ENCODE measurements at regions not wholly inside any gene's neighbourhood (a gene's known extent, or its start where the extent isn't known, plus 50 kb on each side); places are given as distances from the start of the nearest gene placed in this dataset.

DNA sequence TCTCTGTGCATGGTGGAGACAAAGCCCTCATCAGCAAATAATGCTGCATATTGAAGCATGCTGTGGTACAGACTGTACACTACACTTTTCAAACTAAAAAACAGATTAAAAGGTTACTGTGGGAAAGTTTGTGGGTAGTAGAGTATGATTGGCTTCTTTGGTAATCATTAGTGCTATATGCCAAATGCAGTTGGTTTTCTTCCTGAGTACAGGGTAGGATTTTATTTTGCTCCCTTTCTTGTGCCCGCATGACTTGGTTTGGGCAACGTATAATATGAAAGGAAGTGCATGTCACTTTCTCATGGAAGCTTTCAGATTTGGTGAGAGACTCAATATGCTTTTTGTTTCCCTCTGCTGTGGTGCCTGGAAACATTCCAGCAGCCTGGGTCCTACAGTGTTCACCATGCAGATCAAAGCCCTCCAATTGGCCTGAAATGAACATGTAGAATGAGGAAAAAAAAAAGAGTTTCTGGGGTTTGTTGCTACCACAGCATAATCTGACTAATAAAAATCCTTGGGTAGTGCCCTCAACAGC is 270.7 kb upstream of the ADGRB3 start:
- DNase-seq (ENCODE audit: low read depth), result no peak
- Histone ChIP-seq H3K4me3 (ENCODE audit: low read depth, low read length) (no peak overlapping the region), H3K27me3 (ENCODE audit: control insufficient read depth, insufficient read depth, low read length) (no peaks in the 10 kb centered on the region), H3K36me3 (ENCODE audit: control insufficient read depth, insufficient read depth, low read length) (no peaks in the 10 kb centered on the region)
- TF ChIP-seq, protein P1, sequence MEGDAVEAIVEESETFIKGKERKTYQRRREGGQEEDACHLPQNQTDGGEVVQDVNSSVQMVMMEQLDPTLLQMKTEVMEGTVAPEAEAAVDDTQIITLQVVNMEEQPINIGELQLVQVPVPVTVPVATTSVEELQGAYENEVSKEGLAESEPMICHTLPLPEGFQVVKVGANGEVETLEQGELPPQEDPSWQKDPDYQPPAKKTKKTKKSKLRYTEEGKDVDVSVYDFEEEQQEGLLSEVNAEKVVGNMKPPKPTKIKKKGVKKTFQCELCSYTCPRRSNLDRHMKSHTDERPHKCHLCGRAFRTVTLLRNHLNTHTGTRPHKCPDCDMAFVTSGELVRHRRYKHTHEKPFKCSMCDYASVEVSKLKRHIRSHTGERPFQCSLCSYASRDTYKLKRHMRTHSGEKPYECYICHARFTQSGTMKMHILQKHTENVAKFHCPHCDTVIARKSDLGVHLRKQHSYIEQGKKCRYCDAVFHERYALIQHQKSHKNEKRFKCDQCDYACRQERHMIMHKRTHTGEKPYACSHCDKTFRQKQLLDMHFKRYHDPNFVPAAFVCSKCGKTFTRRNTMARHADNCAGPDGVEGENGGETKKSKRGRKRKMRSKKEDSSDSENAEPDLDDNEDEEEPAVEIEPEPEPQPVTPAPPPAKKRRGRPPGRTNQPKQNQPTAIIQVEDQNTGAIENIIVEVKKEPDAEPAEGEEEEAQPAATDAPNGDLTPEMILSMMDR (IDR thresholded peaks at IDR 0.05; ENCODE audit: insufficient read depth, low read depth, low read length), result no peak
- ChIA-PET CTCF (interaction anchor here (0.7 kb wide), 1 partner anchor 1319 kb away, joined by 3 read pairs; no protein-coding TSS in a partner anchor), POLR2A (no interaction called here)

DNA sequence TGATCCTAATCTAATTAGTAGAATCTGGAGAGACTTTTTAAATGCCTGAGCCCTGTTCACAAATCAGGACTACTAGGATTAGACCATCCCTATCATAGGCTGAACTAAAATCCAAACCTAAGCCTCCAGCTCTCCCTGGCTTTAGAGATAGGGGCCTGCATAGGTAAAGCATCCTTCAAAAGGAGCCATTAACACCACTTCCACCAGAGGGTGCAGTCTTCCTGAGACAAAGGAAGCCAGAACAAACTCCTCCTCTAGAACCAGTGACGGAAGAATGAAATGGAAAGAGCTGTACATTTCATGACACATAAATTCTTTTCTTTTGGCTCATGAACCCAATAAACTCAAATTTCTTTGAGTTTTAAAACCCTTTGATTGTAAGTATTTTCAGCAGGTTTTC is 291.2 kb upstream of the ADGRB3 start:
- POLR2A ChIA-PET, result no interaction called here
- no peak for DNase-seq (ENCODE audit: low read depth)

GRCh38 chr6:68342286-68342685 is 292.8 kb upstream of the ADGRB3 start:
- no peaks in the 10 kb centered on the region for H3K27me3 ChIP-seq (ENCODE audit: control insufficient read depth, insufficient read depth, low read length)
- ChIA-PET POLR2A (no interaction called here), CTCF (interaction anchor here (1.0 kb wide), 1 partner anchor 14 kb away, joined by 3 read pairs; no protein-coding TSS in a partner anchor)
- TF ChIP-seq, protein P1 (IDR thresholded peaks at IDR 0.05; ENCODE audit: insufficient read depth, low read depth, low read length), result no peak
- H3K4me3 ChIP-seq (ENCODE audit: low read depth, low read length), result no peak overlapping the region
- no peaks in the 10 kb centered on the region for H3K36me3 ChIP-seq (ENCODE audit: control insufficient read depth, insufficient read depth, low read length)
- DNase-seq (ENCODE audit: low read depth), result no peak

More for the DNA sequence above, 291.2 kb upstream of the ADGRB3 start:
- Histone ChIP-seq H3K36me3 (ENCODE audit: control insufficient read depth, insufficient read depth, low read length) (no peaks in the 10 kb centered on the region), H3K27me3 (ENCODE audit: control insufficient read depth, insufficient read depth, low read length) (no peaks in the 10 kb centered on the region), H3K4me3 (ENCODE audit: low read depth, low read length) (no peak overlapping the region)
- CTCF ChIA-PET, result no interaction called here
- TF ChIP-seq, protein P1 (IDR thresholded peaks at IDR 0.05; ENCODE audit: insufficient read depth, low read depth, low read length), result no peak

GRCh38 chr6:68339488-68340131 is 295.5 kb upstream of the ADGRB3 start:
- H3K4me3 ChIP-seq (ENCODE audit: low read depth, low read length), result no peak overlapping the region
- POLR2A ChIA-PET, result no interaction called here
- no peaks in the 10 kb centered on the region for H3K27me3 ChIP-seq (ENCODE audit: control insufficient read depth, insufficient read depth, low read length)
- CTCF ChIA-PET, result no interaction called here
- TF ChIP-seq, protein P1 (IDR thresholded peaks at IDR 0.05; ENCODE audit: insufficient read depth, low read depth, low read length), result no peak
- no peak for DNase-seq (ENCODE audit: low read depth)
- H3K36me3 ChIP-seq (ENCODE audit: control insufficient read depth, insufficient read depth, low read length), result no peaks in the 10 kb centered on the region

DNA sequence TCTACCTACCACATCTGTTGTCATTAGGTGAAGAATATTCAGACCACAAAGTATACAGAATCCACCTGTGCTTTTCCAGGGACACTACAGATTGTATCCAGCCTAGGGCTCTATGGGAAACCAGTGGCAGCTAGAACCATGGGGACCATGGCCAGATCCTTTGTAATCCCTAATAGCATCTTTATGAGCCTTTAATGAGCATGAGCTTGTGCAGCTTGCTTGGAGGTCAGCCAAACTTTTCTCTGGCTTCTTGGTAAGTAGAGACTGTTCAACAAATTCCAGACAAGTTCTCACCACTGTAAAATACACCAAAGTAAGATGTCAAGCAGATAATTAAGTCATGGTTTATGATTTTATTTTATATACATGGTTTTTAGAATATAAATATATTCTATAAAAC is 301.6 kb upstream of the ADGRB3 start:
- ChIA-PET POLR2A (no interaction called here), CTCF (no interaction called here)
- no peak for DNase-seq (ENCODE audit: low read depth)
- Histone ChIP-seq H3K27me3 (ENCODE audit: control insufficient read depth, insufficient read depth, low read length) (no peaks in the 10 kb centered on the region), H3K4me3 (ENCODE audit: low read depth, low read length) (no peak overlapping the region), H3K36me3 (ENCODE audit: control insufficient read depth, insufficient read depth, low read length) (no peaks in the 10 kb centered on the region)
- TF ChIP-seq, protein P1 (IDR thresholded peaks at IDR 0.05; ENCODE audit: insufficient read depth, low read depth, low read length), result no peak
